OCI-LY1 (cell line): ENCODE measurements at regions not wholly inside any gene's neighbourhood (a gene's known extent, or its start where the extent isn't known, plus 50 kb on each side); places are given as distances from the start of the nearest gene placed in this dataset.

Experiments
- H2AFZ ChIP-seq: fragments of 200-600 bp; sonication (generic), shearing (Covaris generic); 2 replicates; pipeline ENCODE4 v1.6.0; 2014; ENCODE audit warnings: antibody characterized with exemption, mild to moderate bottlenecking, low read length
- H3F3A ChIP-seq: fragments of 200-600 bp; sonication (generic), shearing (Covaris generic); 2 replicates; pipeline ENCODE4 v1.6.0; 2014; ENCODE audit warnings: mild to moderate bottlenecking, antibody characterized with exemption, low read length, moderate library complexity; ENCODE audit not compliant: insufficient read depth
- H3K27ac ChIP-seq: fragments of 200-600 bp; sonication (generic); 2 replicates; pipeline ENCODE4 v1.5.1; 2014; ENCODE audit warnings: low read length, mixed run types, mild to moderate bottlenecking, low read depth; ENCODE audit not compliant: poor library complexity, severe bottlenecking
- H3K27me3 ChIP-seq: fragments of 200-600 bp; sonication (generic); 2 replicates; pipeline ENCODE4 v1.6.0; 2014; ENCODE audit warnings: antibody characterized with exemption, mild to moderate bottlenecking, low read length, moderate library complexity; ENCODE audit not compliant: insufficient read depth
- H3K36me3 ChIP-seq: fragments of 200-600 bp; sonication (generic); 2 replicates; pipeline ENCODE4 v1.6.1; 2014; ENCODE audit warnings: mild to moderate bottlenecking, antibody characterized with exemption, low read length, moderate library complexity, mixed read lengths; ENCODE audit not compliant: insufficient read depth
- H3K4me1 ChIP-seq: fragments of 200-600 bp; sonication (generic); 2 replicates; pipeline ENCODE4 v1.5.1; 2014; ENCODE audit warnings: mild to moderate bottlenecking, low read length, moderate library complexity; ENCODE audit not compliant: insufficient read depth, severe bottlenecking
- H3K4me2 ChIP-seq: fragments of 200-600 bp; sonication (generic), shearing (Covaris generic); 2 replicates; pipeline ENCODE4 v1.6.1; 2014; ENCODE audit warnings: low read length
- H3K4me3 ChIP-seq: fragments of 200-600 bp; sonication (generic); 2 replicates; pipeline ENCODE4 v1.5.1; 2014; ENCODE audit warnings: low read length, low read depth, mild to moderate bottlenecking, mixed read lengths; ENCODE audit not compliant: poor library complexity, severe bottlenecking
- H3K79me2 ChIP-seq: fragments of 200-600 bp; shearing (Covaris generic); 2 replicates; pipeline ENCODE4 v1.6.1; 2016; ENCODE audit warnings: mixed run types, low read length, mixed read lengths; ENCODE audit not compliant: insufficient read depth
- H3K9ac ChIP-seq: fragments of 200-600 bp; sonication (generic), shearing (Covaris generic); 2 replicates; pipeline ENCODE4 v1.6.1; 2014; ENCODE audit warnings: mild to moderate bottlenecking, low read length, mixed read lengths
- H3K9me2 ChIP-seq: fragments of 200-600 bp; sonication (generic), shearing (Covaris generic); 2 replicates; pipeline ENCODE4 v1.6.1; 2014; ENCODE audit warnings: low read depth, mild to moderate bottlenecking, low read length, mixed read lengths
- H3K9me3 ChIP-seq: fragments of 200-600 bp; shearing (Covaris generic); 2 replicates; pipeline ENCODE4 v1.6.1; 2014; ENCODE audit warnings: low read length, mixed read lengths
- H4K20me1 ChIP-seq: fragments of 200-600 bp; sonication (generic), shearing (Covaris generic); 2 replicates; pipeline ENCODE4 v1.6.0; 2016; ENCODE audit warnings: mild to moderate bottlenecking, low read length; ENCODE audit not compliant: insufficient read depth
- CTCF ChIP-seq: fragments of 200-600 bp; sonication (generic), shearing (Covaris generic); IDR thresholded peaks from 2 replicates; pipeline ENCODE4 v1.5.1; 2017; ENCODE audit warnings: mild to moderate bottlenecking, antibody characterized with exemption, low read length, moderate library complexity, mixed read lengths
- EZH2 ChIP-seq: fragments of 200-600 bp; sonication (generic), shearing (Covaris generic); IDR thresholded peaks from 2 replicates; pipeline ENCODE4 v1.8.0; 2017; ENCODE audit warnings: borderline replicate concordance, mixed run types, mild to moderate bottlenecking, antibody characterized with exemption, low read length, moderate library complexity, mixed read lengths

- H3K9me2 ChIP-seq: no peaks in the 10 kb centered on the region
- TF ChIP-seq CTCF (no peak), EZH2 (no peak)
- no peak overlapping the region for H2AFZ ChIP-seq
- no peak overlapping the region for H3K27ac ChIP-seq
- H4K20me1 ChIP-seq: no peaks in the 10 kb centered on the region
- no peaks in the 10 kb centered on the region for H3K36me3 ChIP-seq
- H3K27me3 ChIP-seq: no peaks in the 10 kb centered on the region
- no peaks in the 10 kb centered on the region for H3K9me3 ChIP-seq
- H3K4me2 ChIP-seq: no peak overlapping the region
- no peaks in the 10 kb centered on the region for H3K79me2 ChIP-seq
- H3F3A ChIP-seq: no peaks in the 10 kb centered on the region
- H3K4me3 ChIP-seq: no peak overlapping the region
- no peaks in the 10 kb centered on the region for H3K4me1 ChIP-seq
- H3K9ac ChIP-seq: no peak overlapping the region
Measured at GRCh38 chr12:78767264-78767981, 97.2 kb upstream of the SYT1 start.

GRCh38 chr12:78778339-78778738 lies 86.2 kb upstream of the SYT1 start:
- TF ChIP-seq CTCF: no peak
- no peak for TF ChIP-seq EZH2
- H3K27ac ChIP-seq: no peak overlapping the region

GRCh38 chr12:78787576-78787975 lies 77.0 kb upstream of the SYT1 start:
- no peak overlapping the region for H3K4me2 ChIP-seq
- H3K27me3 ChIP-seq: no peaks in the 10 kb centered on the region
- no peaks in the 10 kb centered on the region for H3K4me1 ChIP-seq
- H3K27ac ChIP-seq: no peak overlapping the region
- H3K9me2 ChIP-seq: no peaks in the 10 kb centered on the region
- H4K20me1 ChIP-seq: no peaks in the 10 kb centered on the region
- no peaks in the 10 kb centered on the region for H3K36me3 ChIP-seq
- H3K4me3 ChIP-seq: no peak overlapping the region
- TF ChIP-seq EZH2 (no peak), CTCF (no peak)
- no peak overlapping the region for H2AFZ ChIP-seq
- H3K9me3 ChIP-seq: no peaks in the 10 kb centered on the region
- H3F3A ChIP-seq: no peaks in the 10 kb centered on the region
- H3K9ac ChIP-seq: no peak overlapping the region
- H3K79me2 ChIP-seq: no peaks in the 10 kb centered on the region

More at GRCh38 chr12:78778339-78778738, 86.2 kb upstream of the SYT1 start:
- Histone ChIP-seq H3K9me3 (no peaks in the 10 kb centered on the region), H3K9me2 (no peaks in the 10 kb centered on the region), H3F3A (no peaks in the 10 kb centered on the region), H3K36me3 (no peaks in the 10 kb centered on the region), H3K4me2 (no peak overlapping the region), H3K9ac (no peak overlapping the region), H2AFZ (no peak overlapping the region), H3K27me3 (no peaks in the 10 kb centered on the region), H4K20me1 (no peaks in the 10 kb centered on the region), H3K4me1 (no peaks in the 10 kb centered on the region), H3K79me2 (no peaks in the 10 kb centered on the region), H3K4me3 (no peak overlapping the region)
